RPMI8226 (cell line): ENCODE measurements at regions not wholly inside any gene's neighbourhood (a gene's known extent, or its start where the extent isn't known, plus 50 kb on each side); places are given as distances from the start of the nearest gene placed in this dataset.

Experiments
- DNase-seq: peaks from one replicate; pipeline ENCODE4 v3.0.0-alpha.2; 2015

- no peak for DNase-seq
These were observed 63.2 kb upstream of the MIR17HG start for GRCh38 chr13:91284335-91284734.

- DNase-seq: no peak
These were observed 61.2 kb upstream of the MIR17HG start for GRCh38 chr13:91286317-91286716.

- DNase-seq: no peak
These were observed 56.4 kb upstream of the MIR17HG start for GRCh38 chr13:91291078-91291477.

GRCh38 chr13:91292630-91293221 lies 54.8 kb upstream of the MIR17HG start:
- DNase-seq: no peak

- no peak for DNase-seq
These were observed 51.6 kb upstream of the MIR17HG start for GRCh38 chr13:91295712-91296410.

- no peak for DNase-seq
These were observed 50.0 kb upstream of the MIR17HG start for GRCh38 chr13:91297503-91297902.
